ENCODE measurements at regions not wholly inside any gene's neighbourhood (a gene's known extent, or its start where the extent isn't known, plus 50 kb on each side); places are given as distances from the start of the nearest gene placed in this dataset.
"Not testable (repeated sequence)": the region's sequence is repeated elsewhere in the genome, so short reads cannot be mapped to it uniquely, and the experiment has no call there.

GRCh38 chr9:42335984-42336657 lies 152.7 kb downstream of the SPATA31A6 start:
- H3K36me3 ChIP-seq; intact Hi-C loops (cut with DNase I); H3K27me3 ChIP-seq; H3K4me3 ChIP-seq; H3K27ac ChIP-seq; H3K4me1 ChIP-seq; DNase-seq; H3K9me3 ChIP-seq: not testable (repeated sequence)
- 81 to 83% methylated on average over 7 of the region's 7 CpGs for WGBS, 2 donors

GRCh38 chr9:42338275-42338674 lies 154.8 kb downstream of the SPATA31A6 start:
- H3K4me1 ChIP-seq; H3K36me3 ChIP-seq; H3K27ac ChIP-seq; H3K9me3 ChIP-seq; DNase-seq; intact Hi-C loops (cut with DNase I); H3K27me3 ChIP-seq; H3K4me3 ChIP-seq: not testable (repeated sequence)
- WGBS, 2 donors = 55 to 56% methylated on average over 4 of the region's 4 CpGs

- DNase-seq; intact Hi-C loops (cut with DNase I): not testable (repeated sequence)
- WGBS, 2 donors = 57 to 62% methylated on average over 2 of the region's 2 CpGs
These were observed 156.4 kb downstream of the SPATA31A6 start for GRCh38 chr9:42339671-42340434.

GRCh38 chr9:42340435-42340723 lies 156.9 kb downstream of the SPATA31A6 start:
- intact Hi-C loops (cut with DNase I); H3K4me3 ChIP-seq; H3K27me3 ChIP-seq; DNase-seq; H3K4me1 ChIP-seq; H3K27ac ChIP-seq; H3K36me3 ChIP-seq; H3K9me3 ChIP-seq: not testable (repeated sequence)

More at GRCh38 chr9:42339671-42340434, 156.4 kb downstream of the SPATA31A6 start:
- H3K36me3 ChIP-seq, H3K4me1 ChIP-seq, H3K9me3 ChIP-seq, H3K27ac ChIP-seq, H3K27me3 ChIP-seq, H3K4me3 ChIP-seq: not testable (repeated sequence)

- H3K9me3 ChIP-seq; H3K4me3 ChIP-seq; DNase-seq; H3K27me3 ChIP-seq; H3K36me3 ChIP-seq; H3K27ac ChIP-seq; H3K4me1 ChIP-seq; intact Hi-C loops (cut with DNase I): not testable (repeated sequence)
- WGBS, 2 donors = 61 to 75% methylated on average over 3 of the region's 7 CpGs
These were observed 158.4 kb downstream of the SPATA31A6 start for GRCh38 chr9:42341860-42342259.

GRCh38 chr9:42342297-42342696 lies 158.8 kb downstream of the SPATA31A6 start:
- WGBS, 2 donors = 83% methylated on average over 4 of the region's 7 CpGs; no CpG with 5 or more reads in 1 of the 2 donors
- DNase-seq; H3K4me1 ChIP-seq; H3K36me3 ChIP-seq; intact Hi-C loops (cut with DNase I); H3K27ac ChIP-seq; H3K4me3 ChIP-seq; H3K9me3 ChIP-seq; H3K27me3 ChIP-seq: not testable (repeated sequence)

GRCh38 chr9:42344508-42344907 lies 161.0 kb downstream of the SPATA31A6 start:
- H3K27me3 ChIP-seq; H3K36me3 ChIP-seq; intact Hi-C loops (cut with DNase I); H3K4me3 ChIP-seq; H3K9me3 ChIP-seq; DNase-seq; H3K27ac ChIP-seq; H3K4me1 ChIP-seq: not testable (repeated sequence)
- WGBS, 2 donors = 88 to 94% methylated on average over 6 of the region's 6 CpGs

GRCh38 chr9:42346916-42347315 lies 163.5 kb downstream of the SPATA31A6 start:
- H3K27ac ChIP-seq; H3K4me3 ChIP-seq; H3K36me3 ChIP-seq; H3K4me1 ChIP-seq; DNase-seq; H3K27me3 ChIP-seq; intact Hi-C loops (cut with DNase I); H3K9me3 ChIP-seq: not testable (repeated sequence)
- 57 to 83% methylated on average over 2 of the region's 2 CpGs for WGBS, 2 donors

GRCh38 chr9:42349181-42349580 lies 165.7 kb downstream of the SPATA31A6 start:
- H3K4me1 ChIP-seq; H3K9me3 ChIP-seq; H3K36me3 ChIP-seq; intact Hi-C loops (cut with DNase I); H3K27me3 ChIP-seq; H3K4me3 ChIP-seq; H3K27ac ChIP-seq; DNase-seq: not testable (repeated sequence)

GRCh38 chr9:42350412-42350811 lies 167.0 kb downstream of the SPATA31A6 start:
- WGBS, 2 donors = no CpG with 5 or more reads among the region's 2 CpGs
- intact Hi-C loops (cut with DNase I); H3K9me3 ChIP-seq; H3K27ac ChIP-seq; H3K4me3 ChIP-seq; H3K27me3 ChIP-seq; DNase-seq; H3K4me1 ChIP-seq; H3K36me3 ChIP-seq: not testable (repeated sequence)

GRCh38 chr9:42357604-42358373 lies 174.3 kb downstream of the SPATA31A6 start:
- intact Hi-C loops (cut with DNase I); H3K36me3 ChIP-seq; H3K27ac ChIP-seq; H3K4me3 ChIP-seq; H3K4me1 ChIP-seq; DNase-seq; H3K9me3 ChIP-seq; H3K27me3 ChIP-seq: not testable (repeated sequence)
- WGBS, 2 donors = 38 to 44% methylated on average over 23 to 27 of the region's 40 CpGs

- H3K4me1 ChIP-seq; intact Hi-C loops (cut with DNase I); H3K4me3 ChIP-seq; H3K27ac ChIP-seq; H3K27me3 ChIP-seq; H3K36me3 ChIP-seq; DNase-seq; H3K9me3 ChIP-seq: not testable (repeated sequence)
- 1 to 32% methylated on average over 2 of the region's 2 CpGs for WGBS, 2 donors
These were observed 175.3 kb downstream of the SPATA31A6 start for GRCh38 chr9:42358626-42359247.

Measured in esophagus squamous epithelium (tissue), 5 donors.